GM23338 (cell line): ENCODE measurements at regions not wholly inside any gene's neighbourhood (a gene's known extent, or its start where the extent isn't known, plus 50 kb on each side); places are given as distances from the start of the nearest gene placed in this dataset.

ENCODE experiments used
- ATAC-seq: fragments of 200-7000 bp; cut with Tn5 transposase; 3 replicates; pipeline ENCODE4 v1.9.1; 2020
- DNase-seq: peaks from one replicate; pipeline ENCODE4 v3.0.0-alpha.2; 2015; ENCODE audit warnings: low spot score
- H2AFZ ChIP-seq: fragments of 200-600 bp; sonication (generic); 2 replicates; pipeline ENCODE4 v1.8.0; 2016; ENCODE audit warnings: antibody characterized with exemption, mild to moderate bottlenecking, moderate library complexity
- H3F3A ChIP-seq: fragments of 200-600 bp; sonication (generic); replicated peaks from 2 replicates; pipeline ENCODE4 v1.8.0; 2017; ENCODE audit warnings: antibody characterized with exemption, mixed run types, low read depth
- H3K27ac ChIP-seq: fragments of 200-600 bp; sonication (generic); 2 replicates; pipeline ENCODE4 v1.6.1; 2016; ENCODE audit warnings: low read depth
- H3K27me3 ChIP-seq: fragments of 200-600 bp; sonication (generic); 2 replicates; pipeline ENCODE4 v1.8.0; 2016; ENCODE audit warnings: mild to moderate bottlenecking, mixed run types, moderate library complexity; ENCODE audit not compliant: insufficient read depth
- H3K36me3 ChIP-seq: fragments of 200-600 bp; sonication (generic); 2 replicates; pipeline ENCODE4 v1.8.0; 2016; ENCODE audit warnings: mild to moderate bottlenecking; ENCODE audit not compliant: insufficient read depth
- H3K4me1 ChIP-seq: fragments of 200-600 bp; sonication (generic); 2 replicates; pipeline ENCODE4 v1.8.0; 2016; ENCODE audit warnings: mild to moderate bottlenecking, moderate library complexity; ENCODE audit not compliant: insufficient read depth
- H3K4me2 ChIP-seq: fragments of 200-600 bp; sonication (generic); 2 replicates; pipeline ENCODE4 v1.7.1; 2017; ENCODE audit warnings: mixed run types
- H3K4me3 ChIP-seq: fragments of 200-600 bp; sonication (generic); 2 replicates; pipeline ENCODE4 v1.6.1; 2016; ENCODE audit warnings: mixed run types
- H3K79me2 ChIP-seq: fragments of 200-600 bp; sonication (generic); replicated peaks from 2 replicates; pipeline ENCODE4 v1.8.0; 2017; ENCODE audit warnings: mild to moderate bottlenecking; ENCODE audit not compliant: insufficient read depth
- H3K9me2 ChIP-seq: fragments of 200-600 bp; sonication (generic); 2 replicates; pipeline ENCODE4 v1.8.0; 2017; ENCODE audit not compliant: insufficient read depth
- H4K20me1 ChIP-seq: fragments of 200-600 bp; sonication (generic); replicated peaks from 2 replicates; pipeline ENCODE4 v1.8.0; 2017; ENCODE audit warnings: mild to moderate bottlenecking; ENCODE audit not compliant: insufficient read depth
- H3K27ac Mint-ChIP-seq: 2 replicates; pipeline ENCODE4 v1.8.0; 2020; ENCODE audit warnings: inconsistent platforms, mild to moderate bottlenecking, moderate library complexity, mixed read lengths
- H3K27me3 Mint-ChIP-seq: 3 replicates; pipeline ENCODE4 v1.8.0; 2022; ENCODE audit warnings: low read depth, mild to moderate bottlenecking, moderate library complexity, mixed read lengths, inconsistent platforms; ENCODE audit not compliant: insufficient read depth, poor library complexity
- H3K36me3 Mint-ChIP-seq: 3 replicates; pipeline ENCODE4 v1.8.0; 2021; ENCODE audit warnings: low read depth, mild to moderate bottlenecking, inconsistent platforms, moderate library complexity, mixed read lengths
- H3K4me1 Mint-ChIP-seq: 3 replicates; pipeline ENCODE4 v1.8.0; 2020; ENCODE audit warnings: mild to moderate bottlenecking, inconsistent platforms, mixed read lengths
- H3K4me3 Mint-ChIP-seq: 3 replicates; pipeline ENCODE4 v1.8.0; 2021; ENCODE audit warnings: moderate library complexity, mild to moderate bottlenecking, inconsistent platforms, mixed read lengths
- H3K9me3 Mint-ChIP-seq: 3 replicates; pipeline ENCODE4 v1.8.0; 2020; ENCODE audit warnings: moderate library complexity, mild to moderate bottlenecking, inconsistent platforms, mixed read lengths
- CREB1 ChIP-seq: fragments of 250-450 bp; sonication (Bioruptor Pico); IDR thresholded peaks from 2 replicates; pipeline ENCODE4 v1.5.0; 2020; ENCODE audit warnings: low read depth, mild to moderate bottlenecking, moderate library complexity
- EZH2 ChIP-seq: fragments of 200-600 bp; sonication (generic); IDR thresholded peaks from one replicate; pipeline ENCODE4 v1.8.0; 2017; ENCODE audit warnings: antibody characterized with exemption, mild to moderate bottlenecking, low read depth; ENCODE audit not compliant: unreplicated experiment
- EZH2phosphoT487 ChIP-seq: fragments of 200-600 bp; sonication (generic); IDR thresholded peaks from one replicate; pipeline ENCODE4 v1.8.1; 2018; ENCODE audit warnings: antibody characterized with exemption; ENCODE audit not compliant: unreplicated experiment
- JUNB ChIP-seq: IDR thresholded peaks from one replicate; pipeline ENCODE4 v1.6.1; 2016; ENCODE audit warnings: antibody characterized with exemption; ENCODE audit not compliant: unreplicated experiment
- NANOG ChIP-seq: IDR thresholded peaks from 2 replicates; pipeline ENCODE4 v1.6.1; 2016; ENCODE audit warnings: antibody characterized with exemption, borderline replicate concordance
- POLR2AphosphoS5 ChIP-seq: IDR thresholded peaks from 2 replicates; pipeline ENCODE4 v1.6.1; 2016; ENCODE audit warnings: antibody characterized with exemption, low read depth
- STAT1 ChIP-seq: IDR thresholded peaks from one replicate; pipeline ENCODE4 v1.6.1; 2016; ENCODE audit warnings: antibody characterized with exemption; ENCODE audit not compliant: unreplicated experiment
- ZNF114 ChIP-seq: fragments of 250-450 bp; sonication (Bioruptor Pico); IDR thresholded peaks from 2 replicates; pipeline ENCODE4 v1.5.0; 2020; ENCODE audit warnings: mild to moderate bottlenecking, moderate library complexity
- ZNF331 ChIP-seq: fragments of 250-450 bp; sonication (Bioruptor Pico); IDR thresholded peaks from 2 replicates; pipeline ENCODE4 v1.5.0; 2020; ENCODE audit warnings: low read depth, mild to moderate bottlenecking, moderate library complexity
- TF ChIP-seq, protein P1 (sequence below): fragments of 250-450 bp; sonication (Bioruptor Pico); IDR thresholded peaks from 2 replicates; pipeline ENCODE4 v1.5.0; 2020; ENCODE audit warnings: mild to moderate bottlenecking, moderate library complexity
- TF ChIP-seq, protein P2 (sequence below): IDR thresholded peaks from 2 replicates; pipeline ENCODE4 v1.6.1; 2016; ENCODE audit warnings: antibody characterized with exemption

DNA sequence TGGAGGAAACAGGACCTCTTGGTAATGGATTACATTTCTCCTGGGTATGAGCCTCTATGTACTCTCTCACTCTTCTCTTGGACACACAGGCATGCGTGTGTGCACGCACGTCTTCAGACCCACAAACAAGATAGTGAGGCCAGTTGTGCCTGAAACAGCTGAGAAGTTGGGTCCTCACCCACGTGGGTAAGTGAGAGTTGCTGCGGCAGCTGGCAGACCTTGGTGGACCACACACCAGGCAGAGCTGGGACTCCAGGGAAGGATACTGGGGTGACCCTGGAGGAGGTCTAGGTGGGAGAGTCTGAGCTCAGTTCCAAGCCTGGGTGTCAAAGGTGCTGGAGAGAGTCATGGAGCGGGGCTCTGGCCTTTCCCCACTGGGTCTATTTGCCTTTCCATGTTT, 194.3 kb downstream of the HAUS1 start:
- no peaks in the 10 kb centered on the region for H3K9me3 Mint-ChIP-seq
- H3K27ac Mint-ChIP-seq, result no peak overlapping the region
- Histone ChIP-seq H3K79me2 (no peaks in the 10 kb centered on the region), H3K9me2 (no peaks in the 10 kb centered on the region), H2AFZ (no peak overlapping the region), H3K4me2 (no peak overlapping the region), H4K20me1 (no peaks in the 10 kb centered on the region), H3K4me3 (no peak overlapping the region), H3K27ac (no peak overlapping the region), H3K27me3 (no peaks in the 10 kb centered on the region), H3F3A (no peaks in the 10 kb centered on the region), H3K36me3 (no peaks in the 10 kb centered on the region), H3K4me1 (peaks cover 16% of the 10 kb centered on the region)
- DNase-seq (no peak), ATAC-seq (no peak)
- peaks cover 18% of the 10 kb centered on the region for H3K27me3 Mint-ChIP-seq
- H3K36me3 Mint-ChIP-seq, result no peaks in the 10 kb centered on the region
- no peak for TF ChIP-seq EZH2
- TF ChIP-seq, protein P1, sequence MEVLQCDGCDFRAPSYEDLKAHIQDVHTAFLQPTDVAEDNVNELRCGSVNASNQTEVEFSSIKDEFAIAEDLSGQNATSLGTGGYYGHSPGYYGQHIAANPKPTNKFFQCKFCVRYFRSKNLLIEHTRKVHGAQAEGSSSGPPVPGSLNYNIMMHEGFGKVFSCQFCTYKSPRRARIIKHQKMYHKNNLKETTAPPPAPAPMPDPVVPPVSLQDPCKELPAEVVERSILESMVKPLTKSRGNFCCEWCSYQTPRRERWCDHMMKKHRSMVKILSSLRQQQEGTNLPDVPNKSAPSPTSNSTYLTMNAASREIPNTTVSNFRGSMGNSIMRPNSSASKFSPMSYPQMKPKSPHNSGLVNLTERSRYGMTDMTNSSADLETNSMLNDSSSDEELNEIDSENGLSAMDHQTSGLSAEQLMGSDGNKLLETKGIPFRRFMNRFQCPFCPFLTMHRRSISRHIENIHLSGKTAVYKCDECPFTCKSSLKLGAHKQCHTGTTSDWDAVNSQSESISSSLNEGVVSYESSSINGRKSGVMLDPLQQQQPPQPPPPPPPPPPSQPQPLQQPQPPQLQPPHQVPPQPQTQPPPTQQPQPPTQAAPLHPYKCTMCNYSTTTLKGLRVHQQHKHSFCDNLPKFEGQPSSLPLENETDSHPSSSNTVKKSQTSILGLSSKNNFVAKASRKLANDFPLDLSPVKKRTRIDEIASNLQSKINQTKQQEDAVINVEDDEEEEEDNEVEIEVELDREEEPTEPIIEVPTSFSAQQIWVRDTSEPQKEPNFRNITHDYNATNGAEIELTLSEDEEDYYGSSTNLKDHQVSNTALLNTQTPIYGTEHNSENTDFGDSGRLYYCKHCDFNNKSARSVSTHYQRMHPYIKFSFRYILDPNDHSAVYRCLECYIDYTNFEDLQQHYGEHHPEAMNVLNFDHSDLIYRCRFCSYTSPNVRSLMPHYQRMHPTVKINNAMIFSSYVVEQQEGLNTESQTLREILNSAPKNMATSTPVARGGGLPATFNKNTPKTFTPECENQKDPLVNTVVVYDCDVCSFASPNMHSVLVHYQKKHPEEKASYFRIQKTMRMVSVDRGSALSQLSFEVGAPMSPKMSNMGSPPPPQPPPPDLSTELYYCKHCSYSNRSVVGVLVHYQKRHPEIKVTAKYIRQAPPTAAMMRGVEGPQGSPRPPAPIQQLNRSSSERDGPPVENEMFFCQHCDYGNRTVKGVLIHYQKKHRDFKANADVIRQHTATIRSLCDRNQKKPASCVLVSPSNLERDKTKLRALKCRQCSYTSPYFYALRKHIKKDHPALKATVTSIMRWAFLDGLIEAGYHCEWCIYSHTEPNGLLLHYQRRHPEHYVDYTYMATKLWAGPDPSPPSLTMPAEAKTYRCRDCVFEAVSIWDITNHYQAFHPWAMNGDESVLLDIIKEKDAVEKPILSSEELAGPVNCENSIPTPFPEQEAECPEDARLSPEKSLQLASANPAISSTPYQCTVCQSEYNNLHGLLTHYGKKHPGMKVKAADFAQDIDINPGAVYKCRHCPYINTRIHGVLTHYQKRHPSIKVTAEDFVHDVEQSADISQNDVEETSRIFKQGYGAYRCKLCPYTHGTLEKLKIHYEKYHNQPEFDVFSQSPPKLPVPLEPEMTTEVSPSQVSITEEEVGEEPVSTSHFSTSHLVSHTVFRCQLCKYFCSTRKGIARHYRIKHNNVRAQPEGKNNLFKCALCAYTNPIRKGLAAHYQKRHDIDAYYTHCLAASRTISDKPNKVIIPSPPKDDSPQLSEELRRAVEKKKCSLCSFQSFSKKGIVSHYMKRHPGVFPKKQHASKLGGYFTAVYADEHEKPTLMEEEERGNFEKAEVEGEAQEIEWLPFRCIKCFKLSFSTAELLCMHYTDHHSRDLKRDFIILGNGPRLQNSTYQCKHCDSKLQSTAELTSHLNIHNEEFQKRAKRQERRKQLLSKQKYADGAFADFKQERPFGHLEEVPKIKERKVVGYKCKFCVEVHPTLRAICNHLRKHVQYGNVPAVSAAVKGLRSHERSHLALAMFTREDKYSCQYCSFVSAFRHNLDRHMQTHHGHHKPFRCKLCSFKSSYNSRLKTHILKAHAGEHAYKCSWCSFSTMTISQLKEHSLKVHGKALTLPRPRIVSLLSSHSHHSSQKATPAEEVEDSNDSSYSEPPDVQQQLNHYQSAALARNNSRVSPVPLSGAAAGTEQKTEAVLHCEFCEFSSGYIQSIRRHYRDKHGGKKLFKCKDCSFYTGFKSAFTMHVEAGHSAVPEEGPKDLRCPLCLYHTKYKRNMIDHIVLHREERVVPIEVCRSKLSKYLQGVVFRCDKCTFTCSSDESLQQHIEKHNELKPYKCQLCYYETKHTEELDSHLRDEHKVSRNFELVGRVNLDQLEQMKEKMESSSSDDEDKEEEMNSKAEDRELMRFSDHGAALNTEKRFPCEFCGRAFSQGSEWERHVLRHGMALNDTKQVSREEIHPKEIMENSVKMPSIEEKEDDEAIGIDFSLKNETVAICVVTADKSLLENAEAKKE (CRISPR knock-in tag), result no peak
- TF ChIP-seq JUNB, result no peak
- no peak for TF ChIP-seq POLR2AphosphoS5
- TF ChIP-seq ZNF331 (CRISPR knock-in tag), result no peak
- TF ChIP-seq, protein P2, sequence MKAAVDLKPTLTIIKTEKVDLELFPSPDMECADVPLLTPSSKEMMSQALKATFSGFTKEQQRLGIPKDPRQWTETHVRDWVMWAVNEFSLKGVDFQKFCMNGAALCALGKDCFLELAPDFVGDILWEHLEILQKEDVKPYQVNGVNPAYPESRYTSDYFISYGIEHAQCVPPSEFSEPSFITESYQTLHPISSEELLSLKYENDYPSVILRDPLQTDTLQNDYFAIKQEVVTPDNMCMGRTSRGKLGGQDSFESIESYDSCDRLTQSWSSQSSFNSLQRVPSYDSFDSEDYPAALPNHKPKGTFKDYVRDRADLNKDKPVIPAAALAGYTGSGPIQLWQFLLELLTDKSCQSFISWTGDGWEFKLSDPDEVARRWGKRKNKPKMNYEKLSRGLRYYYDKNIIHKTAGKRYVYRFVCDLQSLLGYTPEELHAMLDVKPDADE, result no peak
- TF ChIP-seq CREB1 (CRISPR knock-in tag), result no peak
- no peak for TF ChIP-seq ZNF114
- TF ChIP-seq EZH2phosphoT487, result no peak
- no peak for TF ChIP-seq NANOG
- no peak for TF ChIP-seq STAT1
- H3K4me3 Mint-ChIP-seq, result no peak overlapping the region
- peaks cover 31% of the 10 kb centered on the region for H3K4me1 Mint-ChIP-seq
